Lower leg skin (tissue), 3 donors: ENCODE measurements at regions not wholly inside any gene's neighbourhood (a gene's known extent, or its start where the extent isn't known, plus 50 kb on each side); places are given as distances from the start of the nearest gene placed in this dataset.

Experiments used
- POLR2A ChIP-seq, 2 donors: fragments of 450-650 bp; IDR thresholded peaks; one replicate each; pipeline ENCODE4 v1.6.1; 2016 to 2017; ENCODE audit warnings: antibody characterized with exemption in 2 of 2, mild to moderate bottlenecking in 1 of 2, moderate library complexity in 1 of 2
- TF ChIP-seq, protein P1 (sequence below), 3 donors: fragments of 450-650 bp; IDR thresholded peaks; one replicate each; pipeline ENCODE4 v1.5.1; 2016; ENCODE audit warnings: antibody characterized with exemption in 3 of 3, mild to moderate bottlenecking in 3 of 3, moderate library complexity in 2 of 3

DNA sequence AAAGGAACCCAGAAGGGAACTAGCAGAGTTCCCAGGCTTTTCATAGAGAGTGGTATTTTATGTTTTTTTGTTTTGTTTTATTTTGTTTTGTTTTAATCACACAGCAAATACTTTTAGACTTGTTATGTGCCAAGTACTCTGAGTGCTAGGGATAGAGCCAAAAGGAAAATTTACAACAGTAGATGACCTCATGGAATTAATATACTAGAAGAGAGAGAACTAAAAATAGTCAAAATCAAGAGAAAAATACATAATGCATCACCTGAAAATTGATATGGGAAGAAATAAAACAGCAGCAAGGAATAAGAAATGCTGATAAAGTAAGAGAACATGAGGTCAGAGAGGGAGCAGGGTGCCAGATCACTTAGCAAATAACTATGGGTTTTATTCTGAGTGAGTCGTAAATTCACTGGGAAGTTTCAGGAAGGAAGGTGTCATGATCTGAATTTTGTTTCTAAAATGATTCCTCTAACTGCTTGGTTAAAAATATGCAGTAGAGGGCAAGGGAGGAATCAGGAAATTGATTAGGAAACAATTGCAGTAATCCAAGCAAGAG is 351.0 kb downstream of the ANKRD7 start:
- TF ChIP-seq, protein P1, sequence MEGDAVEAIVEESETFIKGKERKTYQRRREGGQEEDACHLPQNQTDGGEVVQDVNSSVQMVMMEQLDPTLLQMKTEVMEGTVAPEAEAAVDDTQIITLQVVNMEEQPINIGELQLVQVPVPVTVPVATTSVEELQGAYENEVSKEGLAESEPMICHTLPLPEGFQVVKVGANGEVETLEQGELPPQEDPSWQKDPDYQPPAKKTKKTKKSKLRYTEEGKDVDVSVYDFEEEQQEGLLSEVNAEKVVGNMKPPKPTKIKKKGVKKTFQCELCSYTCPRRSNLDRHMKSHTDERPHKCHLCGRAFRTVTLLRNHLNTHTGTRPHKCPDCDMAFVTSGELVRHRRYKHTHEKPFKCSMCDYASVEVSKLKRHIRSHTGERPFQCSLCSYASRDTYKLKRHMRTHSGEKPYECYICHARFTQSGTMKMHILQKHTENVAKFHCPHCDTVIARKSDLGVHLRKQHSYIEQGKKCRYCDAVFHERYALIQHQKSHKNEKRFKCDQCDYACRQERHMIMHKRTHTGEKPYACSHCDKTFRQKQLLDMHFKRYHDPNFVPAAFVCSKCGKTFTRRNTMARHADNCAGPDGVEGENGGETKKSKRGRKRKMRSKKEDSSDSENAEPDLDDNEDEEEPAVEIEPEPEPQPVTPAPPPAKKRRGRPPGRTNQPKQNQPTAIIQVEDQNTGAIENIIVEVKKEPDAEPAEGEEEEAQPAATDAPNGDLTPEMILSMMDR (IDR thresholded peaks at IDR 0.05) = no peak
- TF ChIP-seq POLR2A (IDR thresholded peaks at IDR 0.05) = no peak
